H1 (cell line): ENCODE measurements at regions not wholly inside any gene's neighbourhood (a gene's known extent, or its start where the extent isn't known, plus 50 kb on each side); places are given as distances from the start of the nearest gene placed in this dataset.
A peak's percentile ranks its signal among the peaks of the same experiment; 100 is the strongest.

Experiments used
- CTCF ChIA-PET: fragments of 300-600 bp; sonication (Branson Sonifier 250); formaldehyde crosslinking; loops from one replicate; lab custom pipeline; 2021; ENCODE audit not compliant: partially characterized antibody; lab: Charles Lee
- POLR2A ChIA-PET: fragments of 300-600 bp; sonication (Branson Sonifier 250); formaldehyde crosslinking; loops from one replicate; lab custom pipeline; 2021; ENCODE audit warnings: inconsistent platforms; ENCODE audit not compliant: partially characterized antibody; lab: Charles Lee
- DNase-seq, 2 experiments: peaks; one replicate each; pipeline versions ENCODE4 v3.0.0 to v3.0.0-alpha.2; 2010 to 2022; ENCODE audit warnings: low spot score in 2 of 2, low read depth in 1 of 2, mixed read lengths in 1 of 2
- FAIRE-seq: peaks from 2 replicates; lab custom pipeline; 2011; peaks lifted over from hg19 to GRCh38; lab: Jason Lieb, UNC
- H2AFZ ChIP-seq: 2 replicates; pipeline ENCODE4 v1.8.1; 2012; ENCODE audit warnings: low read length, inconsistent platforms
- H2AK5ac ChIP-seq: 2 replicates; pipeline ENCODE4 v1.6.1; 2013; ENCODE audit warnings: low read depth, low read length
- H2BK120ac ChIP-seq: replicated peaks from 2 replicates; pipeline ENCODE3; 2013; ENCODE audit warnings: low read depth, low read length, inconsistent platforms
- H2BK12ac ChIP-seq: 2 replicates; pipeline ENCODE4 v1.6.1; 2013; ENCODE audit warnings: low read depth, low read length
- H2BK15ac ChIP-seq: 2 replicates; pipeline ENCODE4 v1.6.1; 2013; ENCODE audit warnings: low read length
- H2BK20ac ChIP-seq: 2 replicates; pipeline ENCODE4 v1.6.1; 2013; ENCODE audit warnings: low read length
- H2BK5ac ChIP-seq: 2 replicates; pipeline ENCODE4 v1.6.1; 2013; ENCODE audit warnings: low read depth, low read length
- H3K14ac ChIP-seq: 2 replicates; pipeline ENCODE4 v1.6.1; 2013; ENCODE audit warnings: inconsistent platforms; ENCODE audit not compliant: insufficient read length
- H3K18ac ChIP-seq: 2 replicates; pipeline ENCODE4 v1.6.1; 2013; ENCODE audit warnings: low read length; ENCODE audit errors: extremely low read depth
- H3K23ac ChIP-seq: 2 replicates; pipeline ENCODE4 v1.6.1; 2013; ENCODE audit warnings: inconsistent platforms; ENCODE audit not compliant: insufficient read length
- H3K23me2 ChIP-seq: 2 replicates; pipeline ENCODE4 v1.6.1; 2013; ENCODE audit warnings: low read depth, low read length
- H3K27ac ChIP-seq: 2 replicates; pipeline ENCODE4 v1.6.1; 2011; ENCODE audit warnings: low read depth, low read length, inconsistent platforms
- H3K27me3 ChIP-seq, 4 experiments: replicated peaks in 1 of 4; 1 replicate in 1 of 4; 2 replicates in 3 of 4; pipeline versions ENCODE4 v1.6.1 to v1.8.1; 2011 to 2013; ENCODE audit warnings: low read length in 3 of 4, mild to moderate bottlenecking in 3 of 4, inconsistent platforms in 2 of 4, mixed read lengths in 2 of 4, moderate library complexity in 1 of 4; ENCODE audit not compliant: control insufficient read depth in 3 of 4, insufficient read depth in 3 of 4; ENCODE audit errors: extremely low read depth in 1 of 4
- H3K36me3 ChIP-seq, 4 experiments: 2 replicates each; pipeline versions ENCODE4 v1.6.1 to v1.8.1; 2011 to 2013; ENCODE audit warnings: mild to moderate bottlenecking in 4 of 4, low read length in 3 of 4, moderate library complexity in 2 of 4, control low read depth in 1 of 4, inconsistent platforms in 1 of 4; ENCODE audit not compliant: insufficient read depth in 4 of 4, control insufficient read depth in 2 of 4
- H3K4ac ChIP-seq: replicated peaks from 2 replicates; pipeline ENCODE3; 2013; ENCODE audit warnings: low read length, low read depth, mixed read lengths, inconsistent platforms; ENCODE audit not compliant: insufficient read length
- H3K4me1 ChIP-seq, 4 experiments: replicated peaks in 1 of 4; 1 replicate in 1 of 4; 2 replicates in 3 of 4; pipeline versions ENCODE4 v1.6.1 to v1.8.1; 2011 to 2013; ENCODE audit warnings: low read length in 3 of 4, inconsistent platforms in 2 of 4, mixed read lengths in 1 of 4; ENCODE audit not compliant: insufficient read depth in 4 of 4, control insufficient read depth in 3 of 4
- H3K4me2 ChIP-seq, 2 experiments: 2 replicates each; pipeline versions ENCODE4 v1.6.1 to v1.8.1; 2011 to 2013; ENCODE audit warnings: low read depth in 2 of 2, low read length in 2 of 2, control low read depth in 1 of 2, inconsistent platforms in 1 of 2, mild to moderate bottlenecking in 1 of 2; ENCODE audit not compliant: insufficient read depth in 1 of 2
- H3K4me3 ChIP-seq, 4 experiments: fragments of 200-600, 300-600 bp in 1 of 4; sonication (generic), shearing (Covaris generic), sonication (Bioruptor Twin) in 1 of 4; 2 replicates each; pipeline versions ENCODE4 v1.5.1 to v1.8.1; 2011 to 2016; ENCODE audit warnings: low read length in 4 of 4, low read depth in 3 of 4, control low read depth in 2 of 4, inconsistent platforms in 2 of 4, mild to moderate bottlenecking in 2 of 4, mixed read lengths in 1 of 4, moderate library complexity in 1 of 4; ENCODE audit not compliant: insufficient read depth in 2 of 4; ENCODE audit errors: extremely low read depth in 1 of 4
- H3K56ac ChIP-seq: replicated peaks from 2 replicates; pipeline ENCODE3; 2013; ENCODE audit warnings: low read depth, mild to moderate bottlenecking, mixed read lengths, low read length, inconsistent platforms; ENCODE audit not compliant: insufficient read length
- H3K79me1 ChIP-seq: 2 replicates; pipeline ENCODE4 v1.6.1; 2013; ENCODE audit warnings: low read depth, low read length, control low read depth
- H3K79me2 ChIP-seq, 2 experiments: 2 replicates each; pipeline versions ENCODE4 v1.6.1 to v1.8.1; 2012 to 2013; ENCODE audit warnings: low read length in 2 of 2, mild to moderate bottlenecking in 2 of 2, inconsistent platforms in 1 of 2; ENCODE audit not compliant: insufficient read depth in 2 of 2, control insufficient read depth in 1 of 2
- H3K9ac ChIP-seq, 4 experiments: replicated peaks in 1 of 4; 1 replicate in 1 of 4; 2 replicates in 3 of 4; pipeline versions ENCODE4 v1.6.1 to v1.8.1; 2011 to 2013; ENCODE audit warnings: low read depth in 3 of 4, low read length in 3 of 4, control low read depth in 2 of 4, mild to moderate bottlenecking in 2 of 4, moderate library complexity in 2 of 4, inconsistent platforms in 1 of 4; ENCODE audit errors: extremely low read depth in 1 of 4
- H3K9me3 ChIP-seq, 2 experiments: 2 replicates each; pipeline versions ENCODE4 v1.6.1 to v1.8.1; 2012 to 2013; ENCODE audit warnings: mild to moderate bottlenecking in 2 of 2, moderate library complexity in 2 of 2, control low read depth in 1 of 2, inconsistent platforms in 1 of 2, low read depth in 1 of 2, low read length in 1 of 2, mixed read lengths in 1 of 2; ENCODE audit not compliant: insufficient read depth in 2 of 2
- H4K20me1 ChIP-seq, 2 experiments: replicated peaks in 1 of 2; 2 replicates each; pipeline versions ENCODE3 to v1.8.1; 2011 to 2013; ENCODE audit warnings: inconsistent platforms in 2 of 2, low read length in 2 of 2, mild to moderate bottlenecking in 1 of 2; ENCODE audit not compliant: insufficient read depth in 2 of 2, control insufficient read depth in 1 of 2
- H4K5ac ChIP-seq: 2 replicates; pipeline ENCODE4 v1.6.1; 2013; ENCODE audit warnings: low read length, low read depth, mixed read lengths, inconsistent platforms; ENCODE audit not compliant: insufficient read length
- H4K8ac ChIP-seq: 2 replicates; pipeline ENCODE4 v1.8.0; 2013; ENCODE audit warnings: mild to moderate bottlenecking, moderate library complexity, low read length, inconsistent platforms; ENCODE audit not compliant: insufficient read depth; ENCODE audit errors: extremely low read depth
- H4K91ac ChIP-seq: replicated peaks from 2 replicates; pipeline ENCODE3; 2013; ENCODE audit warnings: low read length, mixed read lengths, inconsistent platforms; ENCODE audit not compliant: insufficient read length
- BRCA1 ChIP-seq: IDR thresholded peaks from 2 replicates; pipeline ENCODE4 v1.6.1; 2012; ENCODE audit warnings: low read depth, low read length, improper control_type of control experiment
- CBX8 ChIP-seq: fragments of 300-800, 300-1000 bp; sonication (generic); IDR thresholded peaks from 2 replicates; pipeline ENCODE4 v1.7.1; 2016; ENCODE audit warnings: low read depth, low read length, borderline replicate concordance
- CEBPB ChIP-seq: IDR thresholded peaks from 2 replicates; pipeline ENCODE4 v1.6.1; 2012; ENCODE audit warnings: low read depth, low read length
- CHD1 ChIP-seq: IDR thresholded peaks from 2 replicates; pipeline ENCODE4 v1.6.1; 2012; ENCODE audit warnings: low read depth, low read length, improper control_type of control experiment
- CREB1 ChIP-seq: IDR thresholded peaks from 2 replicates; pipeline ENCODE4 v1.6.1; 2012; ENCODE audit warnings: inconsistent platforms
- EP300 ChIP-seq, 2 experiments: IDR thresholded peaks; 1 replicate in 1 of 2; 2 replicates in 1 of 2; pipeline ENCODE4 v1.6.1; 2011 to 2012; ENCODE audit warnings: low read depth in 2 of 2, low read length in 2 of 2, mild to moderate bottlenecking in 2 of 2, borderline replicate concordance in 1 of 2, inconsistent platforms in 1 of 2, moderate library complexity in 1 of 2
- EZH2 ChIP-seq: fragments of 200-600 bp; sonication (generic); IDR thresholded peaks from 2 replicates; pipeline ENCODE4 v1.7.1; 2012; ENCODE audit warnings: low read depth, mild to moderate bottlenecking, moderate library complexity, low read length, inconsistent platforms; ENCODE audit not compliant: severe bottlenecking
- JUN ChIP-seq: IDR thresholded peaks from 2 replicates; pipeline ENCODE4 v1.6.1; 2011; ENCODE audit warnings: low read depth, mild to moderate bottlenecking, improper control_type of control experiment, low read length
- KDM1A ChIP-seq: fragments of 200-600, 300-600 bp; sonication (generic); IDR thresholded peaks from 2 replicates; pipeline ENCODE4 v1.7.1; 2016; ENCODE audit warnings: mild to moderate bottlenecking, low read length, borderline replicate concordance
- RAD21 ChIP-seq, 2 experiments: IDR thresholded peaks in 1 of 2; conservative IDR thresholded peaks in 1 of 2; 2 replicates each; pipeline ENCODE4 v1.6.1; 2011; ENCODE audit warnings: low read depth in 2 of 2, low read length in 2 of 2, improper control_type of control experiment in 1 of 2, inconsistent platforms in 1 of 2, mild to moderate bottlenecking in 1 of 2, moderate library complexity in 1 of 2
- RXRA ChIP-seq: IDR thresholded peaks from 2 replicates; pipeline ENCODE4 v1.6.1; 2011; ENCODE audit warnings: low read depth, mild to moderate bottlenecking, low read length, moderate library complexity; ENCODE audit not compliant: insufficient read depth
- SAP30 ChIP-seq: fragments of 300-600 bp; sonication (generic); IDR thresholded peaks from 2 replicates; pipeline ENCODE4 v1.7.1; 2012; ENCODE audit warnings: low read length, moderate library complexity, mild to moderate bottlenecking, inconsistent platforms; ENCODE audit not compliant: insufficient read depth, insufficient replicate concordance
- SIN3A ChIP-seq, 2 experiments: IDR thresholded peaks in 1 of 2; conservative IDR thresholded peaks in 1 of 2; 2 replicates each; pipeline ENCODE4 v1.6.1; 2011 to 2012; ENCODE audit warnings: low read length in 2 of 2, improper control_type of control experiment in 1 of 2, low read depth in 1 of 2, mild to moderate bottlenecking in 1 of 2
- SP2 ChIP-seq: IDR thresholded peaks from 2 replicates; pipeline ENCODE4 v1.6.1; 2012; ENCODE audit warnings: mild to moderate bottlenecking, low read length, inconsistent platforms
- WGBS, 2 experiments: shearing (Covaris generic) in 1 of 2; methylation state at CpG; one replicate each; pipeline versions ENCODE4 v1.1.6 to v1.1.7; 2013 to 2015; ENCODE audit warnings: low lambda C conversion rate in 2 of 2, mixed read lengths in 2 of 2, inconsistent platforms in 1 of 2, low coverage in 1 of 2, missing lambda C conversion rate in 1 of 2; ENCODE audit not compliant: insufficient replicate concordance in 2 of 2, insufficient coverage in 1 of 2, insufficient read length in 1 of 2; ENCODE audit errors: extremely low coverage in 1 of 2, missing lambda C conversion rate in 1 of 2; 5-methylcytosine and 5-hydroxymethylcytosine counted together

DNA sequence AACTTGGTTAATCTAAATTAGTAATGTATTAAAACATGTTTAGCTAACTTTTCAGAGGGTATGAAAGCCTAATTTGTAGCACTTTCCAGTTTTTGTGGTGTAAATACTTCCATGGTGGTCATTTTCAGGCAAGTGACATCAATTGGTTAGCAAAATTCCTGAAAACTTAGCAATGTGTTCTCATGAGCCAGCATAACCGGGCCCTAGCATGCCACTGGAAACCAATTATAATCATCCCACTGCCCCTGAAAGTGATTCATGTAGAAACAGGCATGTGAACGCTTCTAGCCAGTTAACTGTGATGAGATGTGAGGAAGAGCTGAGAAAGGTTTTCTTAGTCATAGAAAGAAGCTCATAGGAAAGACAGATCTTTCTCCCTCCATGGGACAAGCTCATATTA, 417.2 kb downstream of the TLR4 start:
- no peak overlapping the region for H2BK120ac ChIP-seq
- H3K36me3 ChIP-seq, result no peaks in the 10 kb centered on the region
- H3K23me2 ChIP-seq, result no peaks in the 10 kb centered on the region
- no peak overlapping the region for H2BK15ac ChIP-seq
- DNase-seq (no peak), FAIRE-seq (no peak)
- H3K23ac ChIP-seq, result no peak overlapping the region
- ChIA-PET POLR2A (no interaction called here), CTCF (interaction anchor here (0.6 to 1.0 kb wide), 2 partner anchors 10 to 725 kb away, joined by 3 to 6 read pairs; no protein-coding TSS in a partner anchor)
- H4K8ac ChIP-seq, result no peak overlapping the region
- H2BK5ac ChIP-seq, result no peak overlapping the region
- H4K5ac ChIP-seq, result no peak overlapping the region
- no peak overlapping the region for H2AK5ac ChIP-seq
- no peaks in the 10 kb centered on the region for H3K79me2 ChIP-seq
- H2BK20ac ChIP-seq, result no peak overlapping the region
- no peaks in the 10 kb centered on the region for H3K79me1 ChIP-seq
- H3K56ac ChIP-seq, result no peak overlapping the region
- no peak overlapping the region for H3K27ac ChIP-seq
- no peaks in the 10 kb centered on the region for H3K9me3 ChIP-seq
- no peaks in the 10 kb centered on the region; a peak in 3 of 7 replicates for H3K4me1 ChIP-seq
- H3K9ac ChIP-seq, result no peak overlapping the region; a peak in 1 of 7 replicates
- no peak overlapping the region for H2BK12ac ChIP-seq
- H3K4me2 ChIP-seq, result no peak overlapping the region
- no peak overlapping the region for H3K4me3 ChIP-seq
- H2AFZ ChIP-seq, result 0 out of 2 replicates have a peak overlapping the region, but pooled peaks have one; percentile 11
- no peak overlapping the region for H3K4ac ChIP-seq
- no peaks in the 10 kb centered on the region for H4K20me1 ChIP-seq
- no peak overlapping the region for H3K18ac ChIP-seq
- no peak overlapping the region for H4K91ac ChIP-seq
- H3K27me3 ChIP-seq, result no peaks in the 10 kb centered on the region
- no peak overlapping the region for H3K14ac ChIP-seq
- 46% methylated on average over 2 of the region's 2 CpGs; no CpG with 5 or more reads in 1 of the 2 experiments for WGBS, 2 experiments
- no peak for TF ChIP-seq RAD21 (IDR thresholded peaks at IDR 0.05 in 1 of 2, conservative IDR thresholded peaks at IDR 0.05 in 1 of 2; ENCODE audit: low read depth in 2 of 2, low read length in 2 of 2)
- TF ChIP-seq EP300 (IDR thresholded peaks at IDR 0.05; ENCODE audit: borderline replicate concordance in 1 of 2, low read depth in 2 of 2, low read length in 2 of 2), result no peak
- TF ChIP-seq CBX8, result no peak
- TF ChIP-seq SAP30, result no peak
- no peak for TF ChIP-seq EZH2
- TF ChIP-seq CEBPB, result no peak
- TF ChIP-seq CREB1, result no peak
- no peak for TF ChIP-seq RXRA
- no peak for TF ChIP-seq KDM1A
- TF ChIP-seq JUN, result no peak
- no peak for TF ChIP-seq SP2
- no peak for TF ChIP-seq CHD1
- no peak for TF ChIP-seq SIN3A (conservative IDR thresholded peaks at IDR 0.05 in 1 of 2, IDR thresholded peaks at IDR 0.05 in 1 of 2; ENCODE audit: low read depth in 1 of 2, low read length in 2 of 2)
- no peak for TF ChIP-seq BRCA1
